Type B pancreatic cell (in vitro differentiated cells): ENCODE measurements at regions not wholly inside any gene's neighbourhood (a gene's known extent, or its start where the extent isn't known, plus 50 kb on each side); places are given as distances from the start of the nearest gene placed in this dataset.

Experiments used
- DNase-seq: peaks from one replicate; pipeline ENCODE4 v3.0.0; 2021; ENCODE audit warnings: mixed read lengths; ENCODE audit not compliant: unreplicated experiment; ENCODE audit errors: extremely low spot score
- H3K27ac Mint-ChIP-seq: 2 replicates; pipeline ENCODE4 v1.8.0; 2021; ENCODE audit warnings: mild to moderate bottlenecking, mixed read lengths
- H3K27me3 Mint-ChIP-seq: 2 replicates; pipeline ENCODE4 v1.8.0; 2021; ENCODE audit warnings: mixed read lengths
- H3K36me3 Mint-ChIP-seq: 2 replicates; pipeline ENCODE4 v1.8.0; 2021; ENCODE audit warnings: mixed read lengths
- H3K4me1 Mint-ChIP-seq: one replicate; pipeline ENCODE4 v1.8.0; 2021; ENCODE audit warnings: mixed read lengths; ENCODE audit not compliant: unreplicated experiment
- H3K4me3 Mint-ChIP-seq: 2 replicates; pipeline ENCODE4 v1.8.0; 2021; ENCODE audit warnings: mild to moderate bottlenecking, mixed read lengths
- H3K9me3 Mint-ChIP-seq: 2 replicates; pipeline ENCODE4 v1.8.0; 2021; ENCODE audit warnings: mixed read lengths
- TF ChIP-seq, protein P1 (sequence below): fragments of 200-600 bp; sonication (generic); conservative IDR thresholded peaks from 2 replicates; pipeline ENCODE4 v1.5.0; 2021; ENCODE audit warnings: antibody characterized with exemption, mild to moderate bottlenecking

DNA sequence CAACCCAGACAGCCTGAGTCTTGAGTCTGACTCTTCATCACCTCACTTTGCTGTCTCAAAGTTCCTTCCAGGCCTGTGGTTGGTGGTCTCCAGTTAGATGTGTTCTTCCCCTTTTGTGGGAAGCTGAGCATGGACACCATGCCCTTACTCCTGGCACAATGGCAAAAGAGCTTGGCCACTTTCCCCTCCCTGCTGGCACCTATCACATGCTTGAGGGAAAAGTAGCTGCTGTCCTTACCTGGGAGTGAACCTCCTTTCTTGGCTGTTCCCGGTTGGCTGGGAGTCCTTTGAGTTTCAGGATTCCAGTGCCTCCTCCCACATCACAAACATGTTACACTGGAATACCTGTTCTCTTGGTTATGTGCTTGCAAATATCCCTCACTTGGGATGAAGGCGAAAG lies 97.8 kb downstream of the GATA6 start:
- no peak for DNase-seq
- no peak overlapping the region for H3K4me3 Mint-ChIP-seq
- no peak overlapping the region for H3K27ac Mint-ChIP-seq
- TF ChIP-seq, protein P1, sequence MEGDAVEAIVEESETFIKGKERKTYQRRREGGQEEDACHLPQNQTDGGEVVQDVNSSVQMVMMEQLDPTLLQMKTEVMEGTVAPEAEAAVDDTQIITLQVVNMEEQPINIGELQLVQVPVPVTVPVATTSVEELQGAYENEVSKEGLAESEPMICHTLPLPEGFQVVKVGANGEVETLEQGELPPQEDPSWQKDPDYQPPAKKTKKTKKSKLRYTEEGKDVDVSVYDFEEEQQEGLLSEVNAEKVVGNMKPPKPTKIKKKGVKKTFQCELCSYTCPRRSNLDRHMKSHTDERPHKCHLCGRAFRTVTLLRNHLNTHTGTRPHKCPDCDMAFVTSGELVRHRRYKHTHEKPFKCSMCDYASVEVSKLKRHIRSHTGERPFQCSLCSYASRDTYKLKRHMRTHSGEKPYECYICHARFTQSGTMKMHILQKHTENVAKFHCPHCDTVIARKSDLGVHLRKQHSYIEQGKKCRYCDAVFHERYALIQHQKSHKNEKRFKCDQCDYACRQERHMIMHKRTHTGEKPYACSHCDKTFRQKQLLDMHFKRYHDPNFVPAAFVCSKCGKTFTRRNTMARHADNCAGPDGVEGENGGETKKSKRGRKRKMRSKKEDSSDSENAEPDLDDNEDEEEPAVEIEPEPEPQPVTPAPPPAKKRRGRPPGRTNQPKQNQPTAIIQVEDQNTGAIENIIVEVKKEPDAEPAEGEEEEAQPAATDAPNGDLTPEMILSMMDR, result no peak
- no peaks in the 10 kb centered on the region for H3K4me1 Mint-ChIP-seq
- H3K9me3 Mint-ChIP-seq, result no peaks in the 10 kb centered on the region
- no peaks in the 10 kb centered on the region for H3K36me3 Mint-ChIP-seq
- peaks cover 25% of the 10 kb centered on the region for H3K27me3 Mint-ChIP-seq

DNA sequence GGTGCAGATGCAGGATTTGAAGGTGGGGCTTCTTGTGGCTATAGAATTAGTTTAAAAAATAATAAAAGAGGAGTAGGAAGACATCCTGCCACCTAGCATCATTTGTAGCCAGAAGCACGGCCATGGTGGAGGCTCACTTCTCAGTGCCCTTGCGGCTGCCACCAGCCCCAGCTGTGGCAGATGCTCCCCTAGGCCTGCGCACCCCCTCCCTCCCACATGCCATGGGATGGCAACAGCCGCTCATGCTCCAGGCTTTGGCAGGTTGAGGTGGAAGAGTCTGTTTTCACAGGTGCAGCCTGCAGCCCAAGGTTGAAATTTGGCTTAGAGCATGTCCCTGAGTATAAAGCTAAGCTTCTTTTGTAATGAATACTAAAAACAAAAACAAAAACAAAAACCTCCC lies 96.4 kb downstream of the GATA6 start:
- H3K4me3 Mint-ChIP-seq, result no peak overlapping the region
- DNase-seq, result no peak

DNA sequence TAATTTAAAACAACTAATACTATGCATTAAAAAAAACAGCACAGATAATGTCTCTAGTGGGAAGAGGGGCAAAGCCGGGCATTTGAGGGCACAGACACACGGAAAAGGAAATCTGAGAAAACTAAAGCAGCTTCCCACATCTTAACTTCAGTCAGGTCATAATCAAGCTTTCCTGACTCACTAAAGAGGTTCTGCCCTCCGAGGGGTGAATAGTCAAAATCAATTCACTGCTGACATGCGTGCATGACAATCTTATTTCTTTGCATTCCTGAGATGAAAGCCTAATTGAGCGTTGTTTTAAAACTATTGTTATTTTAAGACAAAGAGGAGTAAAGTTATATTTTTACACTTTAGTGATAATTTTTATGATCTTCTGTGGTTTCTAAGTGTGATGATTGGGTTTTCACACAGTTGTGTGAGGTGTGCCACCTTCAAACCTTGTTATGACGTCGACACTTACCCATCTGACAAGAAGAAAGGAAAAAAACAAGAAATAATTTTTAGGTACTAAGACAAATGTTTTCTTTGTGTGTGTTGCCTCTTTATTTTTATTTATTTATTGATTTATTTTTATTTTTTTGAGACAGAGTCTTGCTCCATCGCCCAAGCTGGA lies 90.9 kb downstream of the GATA6 start:
- Mint-ChIP-seq H3K4me1 (no peaks in the 10 kb centered on the region), H3K27ac (no peak overlapping the region), H3K9me3 (no peaks in the 10 kb centered on the region), H3K27me3 (peaks cover 20% of the 10 kb centered on the region), H3K36me3 (no peaks in the 10 kb centered on the region), H3K4me3 (no peak overlapping the region)
- TF ChIP-seq, protein P1, result no peak
- no peak for DNase-seq

More for the DNA sequence above, 96.4 kb downstream of the GATA6 start:
- no peak overlapping the region for H3K27ac Mint-ChIP-seq
- TF ChIP-seq, protein P1, result no peak
- no peaks in the 10 kb centered on the region for H3K9me3 Mint-ChIP-seq
- H3K27me3 Mint-ChIP-seq, result peaks cover 14% of the 10 kb centered on the region
- H3K36me3 Mint-ChIP-seq, result no peaks in the 10 kb centered on the region
- H3K4me1 Mint-ChIP-seq, result no peaks in the 10 kb centered on the region

DNA sequence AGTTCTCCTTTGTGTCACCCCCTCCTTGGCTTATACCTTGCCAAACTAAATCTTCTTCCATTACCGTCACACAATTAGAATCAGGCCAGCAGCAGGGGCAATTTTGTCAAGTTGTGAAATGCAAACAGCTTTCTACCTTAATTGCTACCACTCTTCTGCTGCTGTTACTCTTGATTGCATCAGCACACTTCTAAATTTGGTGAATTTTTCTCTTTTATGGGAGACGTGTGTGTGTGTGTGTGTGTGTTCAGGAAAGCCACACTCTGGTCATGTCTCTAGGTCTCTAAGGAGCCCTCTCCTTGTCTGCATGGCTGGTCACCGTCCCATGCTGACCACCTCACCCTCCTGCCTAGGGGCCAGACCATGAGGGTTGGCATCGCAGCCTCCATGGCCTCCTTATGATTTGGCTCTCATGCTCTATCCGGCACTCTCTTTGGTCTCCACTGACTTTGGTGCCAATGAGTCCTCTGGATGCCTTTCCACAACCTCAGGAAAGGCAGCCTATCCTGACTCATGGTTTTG lies 87.7 kb downstream of the GATA6 start:
- Mint-ChIP-seq H3K27me3 (peaks cover 23% of the 10 kb centered on the region), H3K4me1 (peaks cover 13% of the 10 kb centered on the region), H3K9me3 (no peaks in the 10 kb centered on the region), H3K27ac (no peak overlapping the region), H3K36me3 (no peaks in the 10 kb centered on the region), H3K4me3 (no peak overlapping the region)
- TF ChIP-seq, protein P1, result no peak
- no peak for DNase-seq

DNA sequence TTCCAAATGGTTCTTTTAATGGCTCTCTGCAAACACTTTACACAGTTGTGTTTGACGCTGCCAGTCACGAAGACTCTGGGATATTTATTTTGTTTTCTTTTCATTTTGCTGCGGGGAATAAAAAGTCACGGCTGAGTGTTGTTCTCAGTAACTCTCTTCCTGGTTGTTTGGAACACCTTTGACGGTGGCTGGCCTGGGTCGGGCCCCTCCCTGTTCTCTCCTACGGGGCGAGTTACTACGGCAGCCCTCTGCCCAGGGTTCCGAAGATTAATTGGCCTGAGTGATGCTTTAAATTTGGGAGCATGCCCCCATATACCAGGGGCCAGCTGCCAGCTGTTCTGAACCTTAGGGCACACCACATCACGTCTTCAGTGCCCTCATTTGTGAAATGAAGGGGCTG lies 84.7 kb downstream of the GATA6 start:
- Mint-ChIP-seq H3K36me3 (no peaks in the 10 kb centered on the region), H3K9me3 (no peaks in the 10 kb centered on the region), H3K4me1 (peaks cover 13% of the 10 kb centered on the region), H3K27ac (no peak overlapping the region), H3K27me3 (peaks cover 28% of the 10 kb centered on the region), H3K4me3 (no peak overlapping the region)
- TF ChIP-seq, protein P1, result no peak
- DNase-seq, result no peak
